Fibroblast of lung (primary cell): ENCODE measurements at regions not wholly inside any gene's neighbourhood (a gene's known extent, or its start where the extent isn't known, plus 50 kb on each side); places are given as distances from the start of the nearest gene placed in this dataset.

Experiments used
- DNase-seq, 2 donors: peaks; one replicate each; pipeline versions ENCODE4 v3.0.0 to v3.0.0-alpha.2; 2010; ENCODE audit warnings: low read depth in 2 of 2
- H2AFZ ChIP-seq: 2 replicates; pipeline ENCODE4 v1.5.1; 2012; ENCODE audit warnings: low read length, control low read depth, inconsistent platforms
- H3K27ac ChIP-seq: 2 replicates; pipeline ENCODE4 v1.5.1; 2011; ENCODE audit warnings: low read length, control low read depth; ENCODE audit not compliant: insufficient read depth
- H3K27me3 ChIP-seq: 2 replicates; pipeline ENCODE4 v1.5.1; 2011; ENCODE audit warnings: mild to moderate bottlenecking, low read length; ENCODE audit not compliant: control insufficient read depth, insufficient read depth
- H3K36me3 ChIP-seq: 2 replicates; pipeline ENCODE4 v1.5.1; 2011; ENCODE audit warnings: low read length; ENCODE audit not compliant: control insufficient read depth, insufficient read depth
- H3K4me1 ChIP-seq: 2 replicates; pipeline ENCODE4 v1.5.1; 2011; ENCODE audit warnings: low read length; ENCODE audit not compliant: control insufficient read depth, insufficient read depth; ENCODE audit errors: extremely low read depth
- H3K4me2 ChIP-seq: 2 replicates; pipeline ENCODE4 v1.5.1; 2011; ENCODE audit warnings: low read length, control low read depth; ENCODE audit not compliant: insufficient read depth; ENCODE audit errors: extremely low read depth
- H3K4me3 ChIP-seq, 4 experiments: fragments of 200-600 bp in 1 of 4; sonication (generic) in 1 of 4; replicated peaks in 1 of 4; 2 replicates each; pipeline ENCODE4 v1.5.1; 2011 to 2016; ENCODE audit warnings: low read length in 4 of 4, low read depth in 3 of 4, mild to moderate bottlenecking in 3 of 4, control low read depth in 2 of 4, inconsistent platforms in 1 of 4, mixed read lengths in 1 of 4; ENCODE audit not compliant: insufficient read depth in 1 of 4; ENCODE audit errors: control extremely low read depth in 1 of 4
- H3K79me2 ChIP-seq: 2 replicates; pipeline ENCODE4 v1.5.1; 2012; ENCODE audit warnings: mild to moderate bottlenecking, low read length, inconsistent platforms; ENCODE audit not compliant: control insufficient read depth, insufficient read depth
- H3K9ac ChIP-seq: 2 replicates; pipeline ENCODE4 v1.5.1; 2011; ENCODE audit warnings: mild to moderate bottlenecking, low read length, control low read depth; ENCODE audit not compliant: insufficient read depth
- H3K9me3 ChIP-seq: 2 replicates; pipeline ENCODE4 v1.5.1; 2012; ENCODE audit warnings: low read depth, low read length; ENCODE audit not compliant: control insufficient read depth, insufficient read depth
- H4K20me1 ChIP-seq: 2 replicates; pipeline ENCODE4 v1.5.1; 2011; ENCODE audit warnings: low read length; ENCODE audit not compliant: control insufficient read depth, insufficient read depth; ENCODE audit errors: extremely low read depth
- EZH2 ChIP-seq: IDR thresholded peaks from 2 replicates; pipeline ENCODE4 v1.5.1; 2012; ENCODE audit warnings: low read length, control low read depth, mild to moderate bottlenecking; ENCODE audit errors: missing control alignments
- TF ChIP-seq, protein P1 (sequence below), 2 donors: IDR thresholded peaks in 1 of 2; conservative IDR thresholded peaks in 1 of 2; 1 replicate in 1 of 2; 2 replicates in 1 of 2; pipeline ENCODE4 v1.5.1; 2011 to 2012; ENCODE audit warnings: low read length in 2 of 2, control low read depth in 1 of 2, inconsistent platforms in 1 of 2, low read depth in 1 of 2, mild to moderate bottlenecking in 1 of 2

DNA sequence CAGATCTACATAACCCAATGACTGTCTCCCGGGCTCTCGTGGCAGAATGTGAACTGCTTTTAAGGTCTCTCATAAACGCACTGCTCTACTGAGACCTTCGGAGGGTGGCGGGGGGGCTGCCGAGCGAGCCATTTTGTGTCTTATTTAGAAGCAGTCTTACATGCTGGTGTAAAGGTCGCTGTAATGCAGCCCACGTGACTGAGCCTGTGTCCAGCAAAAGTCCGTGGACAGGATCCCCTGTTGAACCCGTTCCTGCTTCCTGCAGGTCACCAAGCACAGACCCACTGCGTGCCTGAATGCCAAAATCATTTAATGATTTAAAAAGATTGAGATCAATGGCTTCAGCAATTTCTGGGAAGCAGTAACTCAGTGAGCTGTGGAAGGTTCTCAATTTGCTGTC lies 415.9 kb downstream of the BCOR start:
- TF ChIP-seq, protein P1, sequence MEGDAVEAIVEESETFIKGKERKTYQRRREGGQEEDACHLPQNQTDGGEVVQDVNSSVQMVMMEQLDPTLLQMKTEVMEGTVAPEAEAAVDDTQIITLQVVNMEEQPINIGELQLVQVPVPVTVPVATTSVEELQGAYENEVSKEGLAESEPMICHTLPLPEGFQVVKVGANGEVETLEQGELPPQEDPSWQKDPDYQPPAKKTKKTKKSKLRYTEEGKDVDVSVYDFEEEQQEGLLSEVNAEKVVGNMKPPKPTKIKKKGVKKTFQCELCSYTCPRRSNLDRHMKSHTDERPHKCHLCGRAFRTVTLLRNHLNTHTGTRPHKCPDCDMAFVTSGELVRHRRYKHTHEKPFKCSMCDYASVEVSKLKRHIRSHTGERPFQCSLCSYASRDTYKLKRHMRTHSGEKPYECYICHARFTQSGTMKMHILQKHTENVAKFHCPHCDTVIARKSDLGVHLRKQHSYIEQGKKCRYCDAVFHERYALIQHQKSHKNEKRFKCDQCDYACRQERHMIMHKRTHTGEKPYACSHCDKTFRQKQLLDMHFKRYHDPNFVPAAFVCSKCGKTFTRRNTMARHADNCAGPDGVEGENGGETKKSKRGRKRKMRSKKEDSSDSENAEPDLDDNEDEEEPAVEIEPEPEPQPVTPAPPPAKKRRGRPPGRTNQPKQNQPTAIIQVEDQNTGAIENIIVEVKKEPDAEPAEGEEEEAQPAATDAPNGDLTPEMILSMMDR (conservative IDR thresholded peaks at IDR 0.05 in 1 of 2, IDR thresholded peaks at IDR 0.05 in 1 of 2; ENCODE audit: low read depth in 1 of 2, low read length in 2 of 2) = no peak
- TF ChIP-seq EZH2 = no peak
- H3K4me2 ChIP-seq = no peak overlapping the region
- H4K20me1 ChIP-seq = no peaks in the 10 kb centered on the region
- H3K4me1 ChIP-seq = no peaks in the 10 kb centered on the region
- H3K9me3 ChIP-seq = no peaks in the 10 kb centered on the region
- H3K4me3 ChIP-seq = no peak overlapping the region
- H2AFZ ChIP-seq = no peak overlapping the region
- no peaks in the 10 kb centered on the region for H3K79me2 ChIP-seq
- no peak for DNase-seq
- H3K27me3 ChIP-seq = no peaks in the 10 kb centered on the region
- no peak overlapping the region for H3K9ac ChIP-seq
- H3K36me3 ChIP-seq = no peaks in the 10 kb centered on the region
- no peak overlapping the region for H3K27ac ChIP-seq

DNA sequence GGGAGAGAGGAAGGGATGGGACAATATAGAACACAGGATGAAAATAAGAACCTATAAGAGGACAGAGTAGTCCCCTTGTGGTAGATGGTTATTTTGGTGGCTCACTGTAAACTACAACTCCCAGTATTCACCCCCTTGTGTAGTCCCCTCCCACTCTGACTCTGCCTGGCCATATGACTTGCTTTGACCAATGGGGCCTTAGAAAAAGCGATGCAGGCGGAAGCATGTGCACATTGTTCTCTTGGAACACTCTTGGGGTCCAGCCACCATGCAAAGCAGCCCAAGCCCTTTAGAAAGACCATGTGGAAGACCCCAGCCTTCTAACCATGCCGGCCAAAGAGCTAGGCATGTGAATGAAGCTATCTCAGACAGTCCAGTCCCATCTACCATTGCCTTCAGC lies 415.0 kb downstream of the BCOR start:
- Histone ChIP-seq H3K9ac (no peak overlapping the region), H2AFZ (no peak overlapping the region), H3K79me2 (no peaks in the 10 kb centered on the region), H3K4me1 (no peaks in the 10 kb centered on the region), H3K4me2 (no peak overlapping the region), H3K9me3 (no peaks in the 10 kb centered on the region), H3K27me3 (no peaks in the 10 kb centered on the region), H3K4me3 (no peak overlapping the region), H3K27ac (no peak overlapping the region), H4K20me1 (no peaks in the 10 kb centered on the region), H3K36me3 (no peaks in the 10 kb centered on the region)
- no peak for TF ChIP-seq EZH2
- TF ChIP-seq, protein P1 (conservative IDR thresholded peaks at IDR 0.05 in 1 of 2, IDR thresholded peaks at IDR 0.05 in 1 of 2; ENCODE audit: low read depth in 1 of 2, low read length in 2 of 2) = no peak
- no peak for DNase-seq

DNA sequence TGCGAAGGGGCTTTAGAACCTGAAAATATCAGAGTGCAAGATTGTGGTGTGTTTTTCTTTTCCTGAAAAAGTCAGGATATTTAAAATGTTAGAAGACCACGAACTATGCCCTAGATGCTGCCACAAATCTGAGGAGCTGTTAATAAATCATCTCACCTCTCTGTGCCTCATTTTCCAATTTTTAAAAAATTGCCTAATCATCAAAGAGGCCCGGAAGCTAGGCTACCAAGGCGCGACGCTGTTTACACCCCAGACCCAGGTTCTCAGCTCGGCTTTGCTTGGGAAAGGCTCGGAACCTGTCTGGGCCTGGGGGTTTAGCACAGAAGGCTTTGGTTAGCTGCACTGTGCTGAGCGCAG lies 409.6 kb downstream of the BCOR start:
- no peaks in the 10 kb centered on the region for H3K4me1 ChIP-seq
- no peaks in the 10 kb centered on the region for H3K79me2 ChIP-seq
- peak overlapping the region; percentile 64 for H3K4me2 ChIP-seq
- H2AFZ ChIP-seq = no peak overlapping the region
- no peak for TF ChIP-seq EZH2
- TF ChIP-seq, protein P1 (conservative IDR thresholded peaks at IDR 0.05 in 1 of 2, IDR thresholded peaks at IDR 0.05 in 1 of 2; ENCODE audit: low read depth in 1 of 2, low read length in 2 of 2) = no peak
- no peak for DNase-seq
- no peaks in the 10 kb centered on the region for H3K9me3 ChIP-seq
- no peaks in the 10 kb centered on the region for H4K20me1 ChIP-seq
- H3K36me3 ChIP-seq = no peaks in the 10 kb centered on the region
- no peaks in the 10 kb centered on the region for H3K27me3 ChIP-seq
- peak overlapping the region in 2 of 4 experiments; percentile 10 to 47 for H3K4me3 ChIP-seq
- no peak overlapping the region for H3K27ac ChIP-seq
- no peak overlapping the region for H3K9ac ChIP-seq
